ENCODE measurements at regions not wholly inside any gene's neighbourhood (a gene's known extent, or its start where the extent isn't known, plus 50 kb on each side); places are given as distances from the start of the nearest gene placed in this dataset.
A peak's percentile ranks its signal among the peaks of the same experiment; 100 is the strongest.

DNA sequence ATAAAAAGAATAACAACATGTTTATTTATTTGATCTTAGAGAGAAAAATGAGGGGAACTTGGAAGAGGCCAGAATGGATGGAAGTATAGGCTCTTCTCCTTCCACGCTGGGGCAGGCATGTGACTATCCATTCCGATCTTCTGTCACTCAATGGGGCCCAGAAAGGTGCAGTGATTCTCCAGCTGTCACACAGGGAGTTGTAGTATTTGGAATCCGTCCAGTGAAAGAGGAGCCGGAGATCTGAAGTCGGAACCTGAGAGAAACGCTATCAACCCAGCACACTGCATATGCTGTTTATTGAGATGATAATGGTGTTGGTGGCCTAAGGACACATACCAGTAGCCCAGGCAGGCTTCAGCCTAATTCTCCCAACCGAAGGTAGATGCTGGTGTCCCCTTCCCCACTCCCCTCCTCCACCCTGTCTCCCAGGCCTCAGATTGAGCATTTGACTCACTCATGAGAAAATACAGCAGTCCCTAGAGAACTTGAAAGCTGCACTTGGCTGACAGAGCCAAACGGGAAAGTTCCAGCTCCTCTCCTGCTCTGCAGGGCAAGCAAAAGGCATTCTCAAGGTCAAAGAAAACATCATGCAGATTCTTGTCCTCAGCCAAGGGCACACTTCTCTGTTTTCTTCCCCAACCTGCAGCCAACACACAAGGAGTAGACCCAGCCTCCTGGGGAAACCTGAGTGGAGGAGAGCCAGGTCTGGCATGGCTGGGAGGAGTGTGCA is 100.4 kb downstream of the IRF2BPL start:
- Histone ChIP-seq H3K4me3 (no peak overlapping the region), H3K27me3 (no peaks in the 10 kb centered on the region), H3K36me3 (no peaks in the 10 kb centered on the region), H3K4me1 (no peaks in the 10 kb centered on the region), H3K9me3 (no peaks in the 10 kb centered on the region), H3K27ac (no peak overlapping the region)
- no peak for TF ChIP-seq POLR2A (IDR thresholded peaks at IDR 0.05)
- TF ChIP-seq, protein P1, sequence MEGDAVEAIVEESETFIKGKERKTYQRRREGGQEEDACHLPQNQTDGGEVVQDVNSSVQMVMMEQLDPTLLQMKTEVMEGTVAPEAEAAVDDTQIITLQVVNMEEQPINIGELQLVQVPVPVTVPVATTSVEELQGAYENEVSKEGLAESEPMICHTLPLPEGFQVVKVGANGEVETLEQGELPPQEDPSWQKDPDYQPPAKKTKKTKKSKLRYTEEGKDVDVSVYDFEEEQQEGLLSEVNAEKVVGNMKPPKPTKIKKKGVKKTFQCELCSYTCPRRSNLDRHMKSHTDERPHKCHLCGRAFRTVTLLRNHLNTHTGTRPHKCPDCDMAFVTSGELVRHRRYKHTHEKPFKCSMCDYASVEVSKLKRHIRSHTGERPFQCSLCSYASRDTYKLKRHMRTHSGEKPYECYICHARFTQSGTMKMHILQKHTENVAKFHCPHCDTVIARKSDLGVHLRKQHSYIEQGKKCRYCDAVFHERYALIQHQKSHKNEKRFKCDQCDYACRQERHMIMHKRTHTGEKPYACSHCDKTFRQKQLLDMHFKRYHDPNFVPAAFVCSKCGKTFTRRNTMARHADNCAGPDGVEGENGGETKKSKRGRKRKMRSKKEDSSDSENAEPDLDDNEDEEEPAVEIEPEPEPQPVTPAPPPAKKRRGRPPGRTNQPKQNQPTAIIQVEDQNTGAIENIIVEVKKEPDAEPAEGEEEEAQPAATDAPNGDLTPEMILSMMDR (IDR thresholded peaks at IDR 0.05): no peak
- intact Hi-C loops (cut with DNase I): no loop called here
- DNase-seq: no peak
- no peak for ATAC-seq
- WGBS (ENCODE audit: insufficient coverage, low coverage, low lambda C conversion rate, missing lambda C conversion rate): 81% methylated on average over 3 of the region's 8 CpGs

- H3K36me3 ChIP-seq: no peaks in the 10 kb centered on the region
- no peak for DNase-seq
- no peaks in the 10 kb centered on the region for H3K27me3 ChIP-seq
- no peaks in the 10 kb centered on the region for H3K4me1 ChIP-seq
- no peak for TF ChIP-seq POLR2A (IDR thresholded peaks at IDR 0.05)
- TF ChIP-seq, protein P1 (IDR thresholded peaks at IDR 0.05): no peak
- no peak overlapping the region for H3K27ac ChIP-seq
- WGBS (ENCODE audit: insufficient coverage, low coverage, low lambda C conversion rate, missing lambda C conversion rate): 54% methylated on average over 5 of the region's 7 CpGs
- intact Hi-C loops (cut with DNase I): no loop called here
- no peak overlapping the region for H3K4me3 ChIP-seq
- H3K9me3 ChIP-seq: no peaks in the 10 kb centered on the region
- ATAC-seq: peak in 3 of 4 donors; percentile 21 to 36 (median 27)
These were observed 100.5 kb downstream of the LRRC74A start for GRCh38 chr14:76926521-76927251.

- DNase-seq (no peak), ATAC-seq (no peak)
- Histone ChIP-seq H3K27ac (no peak overlapping the region), H3K4me1 (peaks cover 0 to 5% (median 3%) of the 10 kb centered on the region in 4 donors), H3K27me3 (no peaks in the 10 kb centered on the region), H3K36me3 (no peaks in the 10 kb centered on the region), H3K9me3 (no peaks in the 10 kb centered on the region), H3K4me3 (no peak overlapping the region)
- TF ChIP-seq POLR2A (IDR thresholded peaks at IDR 0.05): no peak
- TF ChIP-seq, protein P1 (IDR thresholded peaks at IDR 0.05): no peak
- intact Hi-C loops (cut with DNase I): no loop called here
- WGBS (ENCODE audit: insufficient coverage, low coverage, low lambda C conversion rate, missing lambda C conversion rate): 85% methylated on average over 6 of the region's 9 CpGs
These were observed 98.9 kb downstream of the LRRC74A start for GRCh38 chr14:76925097-76925441.

DNA sequence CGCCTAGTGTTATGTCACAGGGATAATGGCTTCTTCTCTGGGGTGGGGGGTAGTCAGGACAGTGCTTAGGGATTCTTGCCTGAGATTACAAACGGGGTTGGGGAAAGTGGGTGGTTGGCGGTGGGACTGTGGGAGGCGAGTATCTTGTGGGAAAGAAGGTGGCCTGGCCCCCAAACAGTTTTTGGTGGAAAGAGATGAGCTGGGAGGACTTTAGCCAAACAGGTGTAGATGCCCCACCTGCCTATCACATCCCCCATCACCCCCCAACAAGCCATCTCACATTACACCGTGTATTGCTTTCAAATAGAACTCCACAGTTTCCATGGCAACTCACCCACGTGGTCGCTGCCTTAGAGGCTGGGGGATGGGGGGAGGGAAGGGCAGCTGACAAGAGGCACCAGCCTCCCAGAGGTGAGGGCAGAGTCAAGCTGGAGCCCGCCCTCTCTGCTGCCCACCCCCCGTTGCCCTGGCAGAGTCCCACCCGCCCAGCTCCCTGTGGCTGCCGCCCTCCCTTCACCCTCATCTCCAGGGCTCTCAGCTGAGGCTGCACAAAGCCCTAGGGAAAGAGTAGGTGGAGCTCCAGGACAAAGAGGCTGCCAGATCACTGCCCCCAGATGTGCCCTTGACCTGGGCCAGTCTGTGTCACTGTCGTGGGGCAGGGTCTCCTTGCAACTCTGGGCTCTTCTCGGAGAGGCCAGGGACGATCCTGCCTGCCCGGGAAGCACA is 98.3 kb downstream of the LRRC74A start:
- intact Hi-C loops (cut with DNase I): no loop called here
- H3K27me3 ChIP-seq: no peaks in the 10 kb centered on the region
- no peak overlapping the region for H3K27ac ChIP-seq
- DNase-seq (no peak), ATAC-seq (no peak)
- H3K9me3 ChIP-seq: no peaks in the 10 kb centered on the region
- no peak for TF ChIP-seq POLR2A (IDR thresholded peaks at IDR 0.05)
- TF ChIP-seq, protein P1 (IDR thresholded peaks at IDR 0.05): no peak
- H3K4me3 ChIP-seq: no peak overlapping the region
- WGBS (ENCODE audit: insufficient coverage, low coverage, low lambda C conversion rate, missing lambda C conversion rate): 42% methylated on average over 3 of the region's 15 CpGs
- H3K36me3 ChIP-seq: no peaks in the 10 kb centered on the region
- peaks cover 0 to 10% (median 6%) of the 10 kb centered on the region in 4 donors for H3K4me1 ChIP-seq

All from right lobe of liver (tissue), 6 donors.